HG03354 (cell line): ENCODE measurements at regions not wholly inside any gene's neighbourhood (a gene's known extent, or its start where the extent isn't known, plus 50 kb on each side); places are given as distances from the start of the nearest gene placed in this dataset.

ENCODE experiments used
- ATAC-seq: cut with Tn5 transposase; IDR thresholded peaks from one replicate; pipeline ENCODE4 v1.9.1; 2021; ENCODE audit warnings: mild to moderate bottlenecking; ENCODE audit not compliant: unreplicated experiment, poor library complexity, severe bottlenecking

DNA sequence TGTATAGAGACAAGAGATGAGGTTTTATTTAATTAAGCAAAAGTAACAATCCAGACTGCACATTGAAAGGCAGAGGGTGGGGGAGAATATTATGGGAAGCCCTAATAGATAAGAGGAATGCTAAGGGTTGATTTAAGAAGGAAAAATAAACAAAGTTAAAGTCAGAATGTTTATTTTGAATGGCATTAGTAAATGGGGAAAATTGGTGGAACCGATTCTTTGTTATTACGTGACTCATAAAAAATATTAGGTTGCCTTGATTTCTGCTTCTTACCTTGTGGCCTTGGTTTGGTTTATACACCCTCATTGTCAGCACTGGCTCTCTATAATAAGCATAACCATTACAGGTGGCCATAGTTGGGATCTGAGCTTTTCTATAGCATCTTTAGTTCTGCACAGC lies 674.8 kb upstream of the CITED2 start:
- ATAC-seq, result no peak

DNA sequence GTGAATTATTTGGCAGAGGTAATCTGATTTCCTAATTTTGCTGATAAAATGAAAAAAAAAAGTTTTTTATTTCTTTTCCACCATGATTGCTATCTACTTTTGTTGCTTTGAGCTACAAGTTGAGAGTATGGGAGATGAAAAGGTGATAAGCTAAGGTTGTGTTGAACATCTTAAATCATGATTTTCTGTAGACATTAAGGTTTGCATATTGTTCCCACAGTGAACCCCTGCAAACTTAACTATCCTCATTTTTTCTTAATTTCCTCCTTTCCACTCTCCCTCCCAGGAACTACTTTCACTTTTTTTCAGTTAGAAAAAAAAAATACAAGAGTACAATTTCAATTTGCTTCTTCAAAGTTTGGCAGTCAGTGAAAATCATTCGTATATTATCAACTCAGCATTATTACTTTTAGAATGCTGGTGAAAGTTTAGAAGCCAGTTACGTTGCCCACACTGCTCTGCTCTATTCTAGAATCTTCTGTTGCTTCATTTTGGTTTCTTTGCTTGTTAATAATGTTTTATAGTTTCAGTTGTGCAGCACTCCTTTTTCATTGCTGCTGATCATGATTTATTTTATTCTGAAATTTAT lies 673.8 kb upstream of the CITED2 start:
- no peak for ATAC-seq

DNA sequence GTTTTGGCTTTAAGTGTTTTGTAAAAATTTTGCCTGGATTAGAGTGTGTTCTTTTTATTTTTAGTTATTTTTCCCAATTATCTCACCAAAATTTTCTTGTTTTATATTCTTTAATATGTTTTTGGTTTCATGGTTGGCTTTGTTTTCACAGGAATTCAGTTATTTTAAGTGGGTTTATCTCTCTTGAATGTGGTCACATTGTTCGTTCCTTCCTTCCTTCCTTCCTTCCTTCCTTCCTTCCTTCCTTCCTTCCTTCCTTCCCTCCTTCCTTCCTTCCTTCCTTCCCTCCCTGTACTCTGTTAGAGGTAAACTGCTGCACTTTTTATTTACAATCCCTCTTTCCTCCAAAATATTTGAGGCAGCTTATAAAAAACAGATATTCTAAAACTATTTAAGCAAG lies 672.9 kb upstream of the CITED2 start:
- no peak for ATAC-seq

DNA sequence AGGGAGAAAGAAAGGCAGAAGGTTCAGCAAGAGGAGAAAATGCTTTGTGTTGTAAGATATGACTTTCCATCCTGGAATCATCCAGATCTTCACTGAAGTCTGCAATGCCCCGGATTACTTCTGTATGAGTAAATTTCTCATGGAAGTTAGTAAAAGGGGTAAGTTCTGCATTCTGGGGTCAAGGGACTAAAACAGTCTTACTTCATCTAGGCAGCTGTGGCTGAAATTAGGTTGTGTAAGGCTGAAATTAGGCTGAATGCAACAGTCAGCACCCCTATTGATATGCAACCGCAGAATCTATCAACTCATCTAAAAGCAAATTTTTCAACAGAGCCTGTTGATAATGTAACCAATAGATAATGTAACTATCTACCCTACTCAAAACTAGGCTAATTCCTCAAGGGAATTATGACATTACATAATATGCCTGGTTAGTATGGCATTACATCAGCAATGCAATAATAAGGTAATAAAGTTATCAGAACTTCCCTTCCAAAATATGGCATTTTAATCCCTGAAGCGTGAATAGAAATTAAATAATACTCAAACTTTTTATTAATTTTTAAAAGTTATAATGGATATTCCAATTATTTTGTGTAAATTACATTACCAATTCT lies 671.7 kb upstream of the CITED2 start:
- no peak for ATAC-seq

DNA sequence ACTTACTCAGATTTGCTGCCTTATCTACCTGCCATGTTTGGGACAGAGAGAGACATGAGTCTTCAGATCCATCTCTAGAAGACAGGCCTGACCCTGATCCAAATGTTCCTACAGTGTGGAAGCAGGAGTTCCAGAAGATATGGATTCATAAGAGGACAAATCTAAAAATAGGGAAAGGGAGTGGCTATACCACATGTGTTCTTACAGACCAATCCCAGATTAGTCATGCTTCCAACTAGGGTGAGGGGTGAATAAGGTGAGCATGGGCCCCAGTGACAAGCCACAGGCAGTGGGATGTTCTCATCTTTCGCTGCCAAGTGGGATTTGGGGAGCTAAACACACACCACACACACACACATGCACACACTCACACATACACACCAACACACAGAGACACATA lies 670.7 kb upstream of the CITED2 start:
- ATAC-seq, result no peak

DNA sequence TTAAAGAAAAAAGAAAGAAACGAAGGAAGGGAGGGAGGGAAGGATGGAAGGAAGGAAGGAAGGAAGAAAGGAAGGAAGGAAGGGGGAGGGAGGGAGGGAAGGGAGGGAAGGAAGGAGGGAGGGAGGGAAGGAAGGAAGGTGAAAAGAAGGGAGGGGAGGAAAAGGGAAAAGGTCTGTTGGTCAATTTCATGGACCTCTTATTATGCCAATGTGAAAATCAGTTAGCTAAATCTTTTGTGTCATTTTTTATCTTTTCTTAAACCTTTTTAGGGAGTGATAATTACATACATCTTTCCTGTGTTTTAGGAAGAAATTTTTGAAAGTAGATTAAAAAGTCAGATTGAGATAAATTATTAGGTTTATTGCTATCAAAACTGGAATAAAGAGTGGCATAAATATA lies 670.2 kb upstream of the CITED2 start:
- ATAC-seq, result no peak

- ATAC-seq, result no peak
These were observed 669.4 kb upstream of the CITED2 start for GRCh38 chr6:140043762-140044378.

DNA sequence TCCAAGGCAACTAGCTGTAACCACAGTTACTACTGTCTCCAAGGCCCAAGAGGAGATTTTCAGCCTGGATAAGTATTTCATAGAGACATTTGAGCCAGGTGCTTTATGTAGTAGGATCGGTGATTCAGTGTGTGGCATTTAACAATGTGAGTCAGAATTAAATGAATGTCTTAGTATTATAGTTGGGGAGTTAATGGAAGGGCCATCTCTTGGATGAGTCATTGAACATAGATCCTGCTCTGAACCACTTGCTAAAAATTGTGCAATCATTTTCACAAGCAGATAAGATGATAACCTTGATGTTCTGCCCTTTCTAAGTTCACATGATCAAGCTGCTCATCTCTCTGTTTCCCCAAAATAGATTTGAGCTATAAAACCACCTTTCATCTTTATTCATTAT lies 668.9 kb upstream of the CITED2 start:
- ATAC-seq, result no peak

DNA sequence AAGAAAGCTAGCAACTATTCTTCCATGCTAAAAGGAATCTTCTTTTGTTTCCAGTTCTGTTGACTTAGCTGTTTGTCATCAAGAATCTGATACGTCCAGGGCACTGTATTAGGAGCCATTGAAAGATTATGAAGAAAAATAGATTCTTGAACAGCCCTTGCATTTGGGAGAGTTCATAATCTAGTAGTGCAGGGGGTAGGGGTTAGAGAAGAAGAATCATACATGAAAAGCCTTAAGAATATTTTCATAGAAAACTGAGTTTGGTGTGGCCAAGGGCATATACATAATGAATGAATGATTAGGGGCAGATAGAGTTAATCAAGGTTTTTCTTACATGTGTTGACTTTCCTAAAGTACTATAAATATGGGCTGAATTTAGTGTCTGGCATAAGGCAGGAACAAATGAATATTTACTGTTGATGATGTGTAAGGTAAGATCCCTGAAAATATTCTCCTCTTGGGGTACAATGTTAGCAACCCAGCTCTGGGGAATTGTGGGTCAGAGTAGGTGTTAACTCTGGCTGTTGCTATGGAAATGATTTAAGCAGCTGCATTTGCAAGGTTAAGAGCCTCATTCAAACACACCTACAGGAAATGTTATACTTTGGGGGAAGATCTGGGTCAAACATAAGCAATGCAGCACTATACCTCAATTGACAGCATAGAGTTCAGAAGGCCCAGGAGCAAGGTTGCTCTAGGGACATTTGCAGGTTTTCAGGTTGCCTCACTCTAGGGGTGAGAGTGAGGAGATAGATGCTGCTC lies 667.3 kb upstream of the CITED2 start:
- no peak for ATAC-seq

- ATAC-seq, result no peak
These were observed 666.6 kb upstream of the CITED2 start for GRCh38 chr6:140041056-140041455.

DNA sequence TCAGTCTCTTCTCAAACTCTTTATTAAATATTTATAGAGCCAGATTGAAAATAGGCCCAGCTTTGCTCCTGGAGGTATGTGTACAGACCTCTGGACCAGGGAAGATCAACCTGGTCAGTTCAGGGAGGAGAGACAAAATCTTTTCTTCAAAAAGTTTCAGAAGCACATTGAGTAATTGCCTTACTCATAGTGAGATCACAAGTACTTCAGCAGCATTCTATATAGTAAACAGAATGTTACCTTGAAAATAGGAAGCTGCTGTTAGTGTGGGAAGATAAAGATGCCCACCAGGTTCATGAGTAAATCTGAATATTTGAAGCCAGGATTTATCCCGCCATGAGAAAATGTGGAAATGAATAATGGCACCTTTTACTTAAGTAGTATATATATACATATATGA lies 665.9 kb upstream of the CITED2 start:
- no peak for ATAC-seq

DNA sequence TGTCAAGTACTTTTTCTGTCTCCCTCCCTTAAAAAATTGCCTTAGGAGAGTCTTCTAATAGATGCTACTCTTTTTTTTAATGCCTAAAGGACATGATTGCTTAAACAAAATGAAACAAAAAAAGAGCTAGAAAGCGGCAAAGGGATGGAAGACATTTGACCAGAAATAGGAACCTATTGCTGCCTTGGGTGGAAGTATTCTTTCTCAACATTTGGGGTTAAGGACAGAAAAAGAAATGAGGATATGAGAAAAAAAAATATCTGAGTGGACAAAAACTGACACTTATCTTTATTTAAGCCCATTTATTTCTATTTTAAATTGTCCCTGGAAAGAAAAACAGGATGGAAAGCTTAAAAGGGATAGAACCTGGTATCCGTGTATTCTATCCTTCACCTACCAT lies 664.9 kb upstream of the CITED2 start:
- ATAC-seq, result no peak

DNA sequence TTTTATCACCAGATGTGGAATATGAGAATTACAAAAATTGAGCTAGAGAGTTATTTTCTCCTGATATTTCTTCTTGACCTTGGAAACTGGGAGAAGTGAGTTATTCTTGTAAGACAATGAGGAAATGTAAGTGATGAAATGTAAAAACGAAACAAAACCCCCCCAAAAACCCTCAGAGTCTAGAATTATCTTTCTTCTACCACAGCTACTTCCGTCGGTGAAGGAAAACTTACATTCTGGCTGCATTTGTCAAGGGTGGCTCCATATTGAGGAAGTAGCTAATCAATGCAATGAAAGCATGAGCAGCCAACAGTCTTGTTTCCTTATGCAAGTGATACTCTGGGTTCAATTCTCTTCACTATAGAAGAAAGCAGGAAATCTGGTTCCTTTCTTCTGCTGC lies 661.7 kb upstream of the CITED2 start:
- ATAC-seq, result no peak

GRCh38 chr6:140032189-140032588 lies 657.7 kb upstream of the CITED2 start:
- no peak for ATAC-seq

DNA sequence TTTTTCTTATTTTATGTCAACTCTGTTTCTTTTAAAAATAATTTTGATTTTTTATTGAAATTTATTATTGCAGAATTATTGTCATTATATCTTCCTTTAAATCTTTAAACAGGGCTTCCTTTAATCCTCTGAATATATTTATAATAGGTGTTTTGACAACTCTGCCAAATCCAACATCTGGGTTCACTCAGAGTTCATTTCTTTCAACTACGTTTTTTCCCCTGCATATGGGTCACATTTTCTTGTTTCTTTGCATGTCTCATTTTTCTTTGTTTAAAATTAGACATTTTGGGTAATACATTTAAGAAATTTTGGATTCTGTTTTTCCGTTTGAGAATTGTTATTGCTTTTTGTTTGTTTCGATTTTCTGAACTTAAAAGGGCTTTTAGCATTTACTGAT lies 655.1 kb upstream of the CITED2 start:
- ATAC-seq, result no peak

DNA sequence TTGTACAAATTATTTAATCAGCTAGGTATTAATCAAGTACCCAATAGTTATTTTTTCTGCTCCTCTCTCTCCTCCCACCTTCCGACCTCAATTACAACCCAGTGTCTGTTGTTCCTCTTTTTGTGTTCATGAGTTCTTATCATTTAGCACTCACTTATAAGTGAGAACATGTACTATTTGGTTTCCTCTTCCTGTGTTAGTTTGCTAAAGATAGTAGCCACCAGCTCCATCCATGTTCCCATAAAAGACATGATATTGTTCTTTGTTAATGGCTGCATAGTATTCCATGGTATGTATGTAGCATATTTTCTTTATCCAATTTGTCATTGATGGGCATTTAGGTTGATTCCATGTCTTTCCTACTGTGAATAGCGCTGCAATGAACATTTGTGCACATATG lies 652.8 kb upstream of the CITED2 start:
- ATAC-seq, result no peak

DNA sequence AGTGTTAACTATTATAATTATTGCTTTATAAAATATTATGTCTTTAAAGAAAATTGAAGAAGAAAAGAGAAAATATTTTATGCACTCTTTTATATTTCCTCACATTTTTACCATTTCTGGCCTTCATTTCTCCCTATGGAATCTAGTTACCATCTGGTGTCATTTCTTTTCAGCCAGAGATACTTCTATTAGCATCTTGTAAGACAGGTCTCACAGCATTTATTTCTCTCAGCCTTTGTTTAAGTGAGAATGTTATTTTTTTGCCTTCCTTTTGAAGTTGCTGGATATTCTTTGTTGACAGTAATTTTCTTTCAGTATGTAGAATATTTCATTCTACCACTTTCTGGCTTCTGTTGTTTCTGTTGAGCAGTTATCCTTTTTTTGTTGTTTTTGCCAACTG lies 652.1 kb upstream of the CITED2 start:
- no peak for ATAC-seq

DNA sequence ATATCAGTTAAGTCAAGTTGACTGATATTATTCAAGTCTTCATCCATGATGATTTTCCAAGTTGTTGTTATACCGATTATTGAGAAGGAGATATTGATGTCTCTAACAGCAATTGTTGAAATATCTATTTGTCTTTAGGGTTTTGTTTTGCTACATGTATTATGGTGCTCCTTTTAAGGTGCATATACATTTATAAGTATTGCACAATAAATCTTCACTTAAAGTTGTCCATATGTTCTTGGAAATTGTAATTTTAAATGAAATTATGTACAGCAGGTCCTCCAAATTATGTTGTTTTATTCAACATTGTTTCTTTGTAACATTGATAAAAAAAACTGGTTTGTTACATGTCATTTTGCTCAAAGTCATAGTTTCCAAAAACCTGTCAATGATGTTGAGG lies 650.7 kb upstream of the CITED2 start:
- no peak for ATAC-seq

- no peak for ATAC-seq
These were observed 645.9 kb upstream of the CITED2 start for GRCh38 chr6:140020207-140020791.

GRCh38 chr6:140018588-140018987 lies 644.1 kb upstream of the CITED2 start:
- no peak for ATAC-seq

GRCh38 chr6:140017470-140017869 lies 643.0 kb upstream of the CITED2 start:
- no peak for ATAC-seq
